Breast epithelium (tissue), 4 donors: ENCODE measurements at regions not wholly inside any gene's neighbourhood (a gene's known extent, or its start where the extent isn't known, plus 50 kb on each side); places are given as distances from the start of the nearest gene placed in this dataset.

Source experiments
- DNase-seq, 2 donors: peaks; one replicate each; pipeline ENCODE4 v3.0.0-alpha.2; 2019; ENCODE audit warnings: low spot score in 2 of 2
- H3K27ac ChIP-seq, 2 donors: fragments of 200-600 bp; sonication (generic) in 1 of 2; one replicate each; pipeline ENCODE4 v1.5.1; 2016 to 2019; ENCODE audit warnings: mild to moderate bottlenecking in 1 of 2
- H3K27me3 ChIP-seq, 2 donors: fragments of 200-600 bp; sonication (generic) in 1 of 2; one replicate each; pipeline versions ENCODE4 v1.5.1 to v1.6.0; 2017 to 2019; ENCODE audit warnings: control low read depth in 1 of 2, mild to moderate bottlenecking in 1 of 2
- H3K36me3 ChIP-seq: fragments of 200-600 bp; one replicate; pipeline ENCODE4 v1.5.1; 2019
- H3K4me1 ChIP-seq, 2 donors: fragments of 200-600 bp; sonication (generic); one replicate each; pipeline ENCODE4 v1.5.1; 2016 to 2019; ENCODE audit warnings: control low read depth in 1 of 2
- H3K4me3 ChIP-seq, 3 donors: fragments of 200-600 bp; sonication (generic); 1 replicate in 2 of 3; 2 replicates in 1 of 3; pipeline ENCODE4 v1.5.1; 2016 to 2019; ENCODE audit warnings: mild to moderate bottlenecking in 3 of 3, moderate library complexity in 2 of 3
- H3K9me3 ChIP-seq, 2 donors: fragments of 200-600 bp; sonication (generic) in 1 of 2; one replicate each; pipeline ENCODE4 v1.5.1; 2016 to 2019; ENCODE audit warnings: control low read depth in 1 of 2
- POLR2A ChIP-seq: fragments of 450-650 bp; IDR thresholded peaks from one replicate; pipeline ENCODE4 v1.6.1; 2016; ENCODE audit warnings: antibody characterized with exemption, mild to moderate bottlenecking, moderate library complexity
- POLR2AphosphoS5 ChIP-seq, 3 donors: sonication (generic); formaldehyde crosslinking; IDR thresholded peaks; one replicate each; pipeline ENCODE4 v1.6.1; 2017; ENCODE audit warnings: antibody characterized with exemption in 3 of 3
- intact Hi-C: fragments of 100-400 bp; cut with DNase I; formaldehyde crosslinking; loops from one replicate; pipeline ENCODE4 v1.15.1; 2023; ENCODE audit warnings: low total_unique reads
- TF ChIP-seq, protein P1 (sequence below), 3 donors: fragments of 450-650 bp; IDR thresholded peaks; one replicate each; pipeline ENCODE4 v1.5.1; 2016 to 2017; ENCODE audit warnings: antibody characterized with exemption in 3 of 3, mild to moderate bottlenecking in 3 of 3, moderate library complexity in 3 of 3

- Histone ChIP-seq H3K4me1 (no peaks in the 10 kb centered on the region), H3K36me3 (no peaks in the 10 kb centered on the region), H3K9me3 (no peaks in the 10 kb centered on the region), H3K27ac (no peak overlapping the region), H3K27me3 (no peaks in the 10 kb centered on the region), H3K4me3 (no peak overlapping the region)
- no peak for DNase-seq
- intact Hi-C loops, result loop anchor here (10.0 kb wide), 1 partner anchor 408 kb away; no protein-coding TSS in a partner anchor
- TF ChIP-seq POLR2AphosphoS5 (IDR thresholded peaks at IDR 0.05), result no peak
- TF ChIP-seq, protein P1, sequence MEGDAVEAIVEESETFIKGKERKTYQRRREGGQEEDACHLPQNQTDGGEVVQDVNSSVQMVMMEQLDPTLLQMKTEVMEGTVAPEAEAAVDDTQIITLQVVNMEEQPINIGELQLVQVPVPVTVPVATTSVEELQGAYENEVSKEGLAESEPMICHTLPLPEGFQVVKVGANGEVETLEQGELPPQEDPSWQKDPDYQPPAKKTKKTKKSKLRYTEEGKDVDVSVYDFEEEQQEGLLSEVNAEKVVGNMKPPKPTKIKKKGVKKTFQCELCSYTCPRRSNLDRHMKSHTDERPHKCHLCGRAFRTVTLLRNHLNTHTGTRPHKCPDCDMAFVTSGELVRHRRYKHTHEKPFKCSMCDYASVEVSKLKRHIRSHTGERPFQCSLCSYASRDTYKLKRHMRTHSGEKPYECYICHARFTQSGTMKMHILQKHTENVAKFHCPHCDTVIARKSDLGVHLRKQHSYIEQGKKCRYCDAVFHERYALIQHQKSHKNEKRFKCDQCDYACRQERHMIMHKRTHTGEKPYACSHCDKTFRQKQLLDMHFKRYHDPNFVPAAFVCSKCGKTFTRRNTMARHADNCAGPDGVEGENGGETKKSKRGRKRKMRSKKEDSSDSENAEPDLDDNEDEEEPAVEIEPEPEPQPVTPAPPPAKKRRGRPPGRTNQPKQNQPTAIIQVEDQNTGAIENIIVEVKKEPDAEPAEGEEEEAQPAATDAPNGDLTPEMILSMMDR (IDR thresholded peaks at IDR 0.05), result no peak
- no peak for TF ChIP-seq POLR2A
Measured at GRCh38 chr9:31683116-31683515, 701.3 kb upstream of the ACO1 start.

DNA sequence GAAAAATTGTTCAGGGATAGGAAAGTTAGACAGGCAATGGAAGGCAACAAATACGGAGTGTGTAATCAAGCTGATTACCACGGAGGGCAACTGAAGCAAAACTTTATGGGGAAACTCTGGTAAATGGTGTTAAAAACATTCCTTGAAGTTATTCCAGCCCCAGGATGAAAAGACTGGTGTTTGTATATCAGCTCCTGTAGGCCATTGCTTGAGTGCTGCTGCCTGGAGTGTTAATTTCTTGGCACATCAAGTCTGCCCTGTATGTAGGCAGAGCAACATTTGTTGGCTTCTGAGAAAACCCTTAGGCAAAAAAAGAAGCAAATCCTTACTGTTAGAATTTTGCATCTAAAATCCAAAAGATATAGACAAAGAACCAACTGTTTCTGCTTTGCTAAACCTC, 686.5 kb upstream of the ACO1 start:
- H3K27ac ChIP-seq, result no peak overlapping the region
- H3K4me3 ChIP-seq, result no peak overlapping the region
- intact Hi-C loops, result no loop called here
- H3K9me3 ChIP-seq, result no peaks in the 10 kb centered on the region
- no peaks in the 10 kb centered on the region for H3K27me3 ChIP-seq
- DNase-seq, result no peak
- TF ChIP-seq POLR2AphosphoS5 (IDR thresholded peaks at IDR 0.05) (no peak), POLR2A (no peak)
- TF ChIP-seq, protein P1 (IDR thresholded peaks at IDR 0.05), result no peak
- no peaks in the 10 kb centered on the region for H3K4me1 ChIP-seq
- H3K36me3 ChIP-seq, result no peaks in the 10 kb centered on the region

DNA sequence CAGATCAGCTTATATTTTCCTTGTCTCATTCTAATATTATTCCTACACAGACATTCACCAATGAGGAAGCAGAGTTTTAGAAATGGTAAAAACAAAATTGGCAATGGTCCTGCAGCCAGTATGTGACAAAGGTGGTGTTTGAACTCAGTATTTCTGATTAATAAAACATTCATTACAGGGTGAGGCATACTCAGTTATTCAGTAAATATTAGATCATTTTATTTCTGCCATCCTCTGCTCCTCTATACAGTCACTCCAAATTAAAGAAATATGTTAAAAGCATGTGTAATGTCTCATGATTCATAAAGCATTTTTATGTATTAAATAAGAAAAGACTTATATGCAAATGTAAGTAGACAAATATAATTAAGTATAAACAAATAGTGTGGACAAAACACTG, 684.6 kb upstream of the ACO1 start:
- no peaks in the 10 kb centered on the region for H3K36me3 ChIP-seq
- no peaks in the 10 kb centered on the region for H3K4me1 ChIP-seq
- no peak for DNase-seq
- H3K27me3 ChIP-seq, result no peaks in the 10 kb centered on the region
- no peaks in the 10 kb centered on the region for H3K9me3 ChIP-seq
- intact Hi-C loops, result no loop called here
- TF ChIP-seq POLR2A, result no peak
- no peak for TF ChIP-seq POLR2AphosphoS5 (IDR thresholded peaks at IDR 0.05)
- TF ChIP-seq, protein P1 (IDR thresholded peaks at IDR 0.05), result no peak
- no peak overlapping the region for H3K27ac ChIP-seq
- no peak overlapping the region for H3K4me3 ChIP-seq

DNA sequence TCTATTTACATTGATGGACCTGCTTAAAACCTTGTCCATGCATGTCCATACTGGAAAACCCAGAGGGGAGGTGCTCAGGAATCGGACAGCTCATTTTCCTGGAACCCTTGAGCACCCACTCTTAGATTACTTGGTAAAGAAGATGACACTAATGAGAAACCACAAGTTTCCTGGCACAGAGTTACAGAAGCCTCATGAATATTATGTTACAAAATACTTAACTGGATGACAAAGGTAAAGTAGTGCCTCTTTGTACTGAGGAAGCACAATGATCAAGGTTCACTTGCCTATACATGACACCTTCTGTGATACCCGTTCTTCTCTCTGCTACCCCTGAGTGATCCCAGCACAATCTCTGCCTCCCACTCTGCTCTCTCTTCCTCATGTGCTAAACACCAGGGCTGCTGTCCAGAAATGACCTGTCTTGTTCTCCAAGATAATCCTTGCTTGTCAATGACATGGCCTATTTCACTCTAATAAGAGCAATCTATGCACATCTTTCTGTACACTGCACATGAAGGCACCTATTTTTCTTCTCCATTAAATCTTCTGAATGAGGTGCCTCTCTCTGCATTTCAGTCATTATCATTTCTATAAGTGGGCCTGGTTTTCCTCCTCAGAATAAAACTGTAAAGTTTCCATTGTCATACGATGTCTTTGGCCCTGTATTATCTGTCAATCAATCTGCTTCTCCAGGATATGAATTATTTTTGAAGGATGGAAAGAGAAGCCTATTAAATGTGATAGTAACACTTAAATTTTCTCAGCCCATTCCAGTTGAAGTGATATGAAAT, 684.0 kb upstream of the ACO1 start:
- Histone ChIP-seq H3K9me3 (no peaks in the 10 kb centered on the region), H3K4me3 (no peak overlapping the region), H3K36me3 (no peaks in the 10 kb centered on the region), H3K27ac (no peak overlapping the region), H3K4me1 (no peaks in the 10 kb centered on the region), H3K27me3 (no peaks in the 10 kb centered on the region)
- TF ChIP-seq POLR2AphosphoS5 (IDR thresholded peaks at IDR 0.05) (no peak), POLR2A (no peak)
- TF ChIP-seq, protein P1 (IDR thresholded peaks at IDR 0.05), result no peak
- DNase-seq, result no peak
- intact Hi-C loops, result no loop called here

DNA sequence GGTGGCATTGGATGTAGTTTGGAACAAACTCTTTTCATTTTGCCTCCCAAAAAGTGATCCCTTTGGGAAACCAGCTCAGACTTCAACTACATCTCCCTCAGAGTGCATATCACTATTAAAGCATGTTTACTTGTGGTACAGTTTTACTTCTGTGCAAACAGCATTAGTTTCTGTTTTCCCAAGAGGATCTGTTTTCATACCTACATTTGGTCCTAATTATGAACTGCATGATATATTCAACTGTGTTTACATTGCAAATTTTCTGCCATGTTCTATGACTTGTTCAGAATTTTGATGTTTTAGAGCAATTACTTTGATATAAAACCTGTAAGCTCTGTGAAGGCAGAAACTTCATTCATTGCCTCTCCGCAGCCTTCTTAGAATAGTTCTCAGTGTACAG, 681.5 kb upstream of the ACO1 start:
- TF ChIP-seq, protein P1 (IDR thresholded peaks at IDR 0.05), result no peak
- TF ChIP-seq POLR2A, result no peak
- no peak for TF ChIP-seq POLR2AphosphoS5 (IDR thresholded peaks at IDR 0.05)
- no peak overlapping the region for H3K27ac ChIP-seq
- H3K27me3 ChIP-seq, result no peaks in the 10 kb centered on the region
- intact Hi-C loops, result no loop called here
- no peaks in the 10 kb centered on the region for H3K36me3 ChIP-seq
- no peaks in the 10 kb centered on the region for H3K9me3 ChIP-seq
- no peak for DNase-seq
- H3K4me3 ChIP-seq, result no peak overlapping the region
- H3K4me1 ChIP-seq, result no peaks in the 10 kb centered on the region
